Kidney (tissue), 13 donors: ENCODE measurements at regions not wholly inside any gene's neighbourhood (a gene's known extent, or its start where the extent isn't known, plus 50 kb on each side); places are given as distances from the start of the nearest gene placed in this dataset.

ENCODE experiments used
- DNase-seq, 5 donors: peaks; one replicate each; pipeline ENCODE4 v3.0.0-alpha.2; 2013 to 2020
- FAIRE-seq: peaks from 2 replicates; lab custom pipeline; 2012; peaks lifted over from hg19 to GRCh38; lab: Jason Lieb, UNC
- H3K27ac ChIP-seq, 2 donors: one replicate each; pipeline ENCODE4 v1.7.0; 2013; ENCODE audit warnings: low read depth in 2 of 2, low read length in 2 of 2, inconsistent platforms in 1 of 2
- H3K27me3 ChIP-seq: one replicate; pipeline ENCODE4 v1.7.1; 2013; ENCODE audit warnings: low read length, inconsistent platforms; ENCODE audit not compliant: control insufficient read depth, insufficient read depth
- H3K36me3 ChIP-seq, 3 donors: one replicate each; pipeline versions ENCODE4 v1.7.0 to v1.7.1; 2013; ENCODE audit warnings: low read length in 3 of 3, control low read depth in 1 of 3, inconsistent platforms in 1 of 3; ENCODE audit not compliant: insufficient read depth in 3 of 3, control insufficient read depth in 2 of 3
- H3K4me1 ChIP-seq, 3 donors: one replicate each; pipeline versions ENCODE4 v1.7.0 to v1.7.1; 2013; ENCODE audit warnings: low read length in 3 of 3, inconsistent platforms in 1 of 3, low read depth in 1 of 3; ENCODE audit not compliant: control insufficient read depth in 2 of 3, insufficient read depth in 2 of 3
- H3K4me3 ChIP-seq, 3 donors: one replicate each; pipeline versions ENCODE4 v1.7.0 to v1.8.1; 2013; ENCODE audit warnings: low read length in 3 of 3, control low read depth in 1 of 3, inconsistent platforms in 1 of 3
- H3K9ac ChIP-seq, 3 donors: one replicate each; pipeline versions ENCODE4 v1.7.0 to v1.7.1; 2013; ENCODE audit warnings: low read length in 3 of 3, control low read depth in 1 of 3, inconsistent platforms in 1 of 3
- H3K9me3 ChIP-seq, 3 donors: one replicate each; pipeline versions ENCODE4 v1.7.0 to v1.7.1; 2013; ENCODE audit warnings: low read length in 3 of 3, control low read depth in 1 of 3, inconsistent platforms in 1 of 3; ENCODE audit not compliant: control insufficient read depth in 2 of 3, insufficient read depth in 1 of 3
- intact Hi-C: fragments of 100-400 bp; cut with DNase I; formaldehyde crosslinking; loops from one replicate; pipeline ENCODE4 v1.11.1; 2022
- TF ChIP-seq, protein P1 (sequence below): IDR thresholded peaks from 3 replicates; pipeline ENCODE4 v1.5.1; 2012; ENCODE audit warnings: mild to moderate bottlenecking, moderate library complexity, borderline replicate concordance; ENCODE audit not compliant: insufficient read depth; ENCODE audit errors: extremely low read depth
- donor health status: control.
- donor health status: control.
- donor health status: control.
- donor health status: control.
- donor health status: control.
- donor health status: DM: yes; HTN: yes; CAD: no.
- donor health status: Normal renal cell carcinoma (clear cell type).

GRCh38 chr2:155830817-155831579 is 501.5 kb downstream of the NR4A2 start:
- H3K4me3 ChIP-seq, result no peak overlapping the region
- no peaks in the 10 kb centered on the region for H3K9me3 ChIP-seq
- no peaks in the 10 kb centered on the region for H3K27me3 ChIP-seq
- FAIRE-seq (no peak), DNase-seq (no peak)
- no peak overlapping the region for H3K27ac ChIP-seq
- no peak overlapping the region for H3K9ac ChIP-seq
- H3K4me1 ChIP-seq, result no peaks in the 10 kb centered on the region
- TF ChIP-seq, protein P1, sequence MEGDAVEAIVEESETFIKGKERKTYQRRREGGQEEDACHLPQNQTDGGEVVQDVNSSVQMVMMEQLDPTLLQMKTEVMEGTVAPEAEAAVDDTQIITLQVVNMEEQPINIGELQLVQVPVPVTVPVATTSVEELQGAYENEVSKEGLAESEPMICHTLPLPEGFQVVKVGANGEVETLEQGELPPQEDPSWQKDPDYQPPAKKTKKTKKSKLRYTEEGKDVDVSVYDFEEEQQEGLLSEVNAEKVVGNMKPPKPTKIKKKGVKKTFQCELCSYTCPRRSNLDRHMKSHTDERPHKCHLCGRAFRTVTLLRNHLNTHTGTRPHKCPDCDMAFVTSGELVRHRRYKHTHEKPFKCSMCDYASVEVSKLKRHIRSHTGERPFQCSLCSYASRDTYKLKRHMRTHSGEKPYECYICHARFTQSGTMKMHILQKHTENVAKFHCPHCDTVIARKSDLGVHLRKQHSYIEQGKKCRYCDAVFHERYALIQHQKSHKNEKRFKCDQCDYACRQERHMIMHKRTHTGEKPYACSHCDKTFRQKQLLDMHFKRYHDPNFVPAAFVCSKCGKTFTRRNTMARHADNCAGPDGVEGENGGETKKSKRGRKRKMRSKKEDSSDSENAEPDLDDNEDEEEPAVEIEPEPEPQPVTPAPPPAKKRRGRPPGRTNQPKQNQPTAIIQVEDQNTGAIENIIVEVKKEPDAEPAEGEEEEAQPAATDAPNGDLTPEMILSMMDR, result no peak
- intact Hi-C loops, result no loop called here
- no peaks in the 10 kb centered on the region for H3K36me3 ChIP-seq

- Histone ChIP-seq H3K36me3 (no peaks in the 10 kb centered on the region), H3K27me3 (no peaks in the 10 kb centered on the region), H3K4me3 (no peak overlapping the region), H3K27ac (no peak overlapping the region), H3K9me3 (no peaks in the 10 kb centered on the region), H3K9ac (no peak overlapping the region), H3K4me1 (no peaks in the 10 kb centered on the region)
- DNase-seq (no peak), FAIRE-seq (no peak)
- intact Hi-C loops, result no loop called here
- TF ChIP-seq, protein P1, result no peak
Measured at GRCh38 chr2:155830351-155830750, 502.2 kb downstream of the NR4A2 start.

DNA sequence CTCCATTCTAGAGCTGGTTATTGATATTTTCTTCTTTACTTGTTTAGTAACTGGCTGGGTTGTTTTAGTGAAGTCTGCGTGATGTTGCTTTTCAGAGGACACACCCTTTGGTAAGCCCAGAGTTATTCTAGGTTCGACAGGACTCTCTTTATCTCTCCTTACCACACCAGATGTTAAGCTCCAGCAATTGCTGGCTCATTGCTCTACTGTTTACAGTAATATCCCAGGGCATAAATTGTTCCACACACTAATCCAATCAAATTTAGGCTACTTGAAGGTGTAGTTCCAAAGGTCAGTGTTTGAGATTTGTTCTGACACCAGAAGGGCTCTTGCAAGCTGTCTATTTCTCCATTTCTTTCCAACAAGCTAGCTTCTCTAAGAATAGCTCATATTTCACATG is 506.6 kb downstream of the NR4A2 start:
- no peak overlapping the region for H3K9ac ChIP-seq
- no peaks in the 10 kb centered on the region for H3K9me3 ChIP-seq
- intact Hi-C loops, result no loop called here
- FAIRE-seq (no peak), DNase-seq (no peak)
- TF ChIP-seq, protein P1, result no peak
- no peak overlapping the region for H3K27ac ChIP-seq
- H3K4me3 ChIP-seq, result no peak overlapping the region
- H3K4me1 ChIP-seq, result no peaks in the 10 kb centered on the region
- H3K27me3 ChIP-seq, result no peaks in the 10 kb centered on the region
- H3K36me3 ChIP-seq, result no peaks in the 10 kb centered on the region
